ENCODE measurements at regions not wholly inside any gene's neighbourhood (a gene's known extent, or its start where the extent isn't known, plus 50 kb on each side); places are given as distances from the start of the nearest gene placed in this dataset.
A peak's percentile ranks its signal among the peaks of the same experiment; 100 is the strongest.

DNA sequence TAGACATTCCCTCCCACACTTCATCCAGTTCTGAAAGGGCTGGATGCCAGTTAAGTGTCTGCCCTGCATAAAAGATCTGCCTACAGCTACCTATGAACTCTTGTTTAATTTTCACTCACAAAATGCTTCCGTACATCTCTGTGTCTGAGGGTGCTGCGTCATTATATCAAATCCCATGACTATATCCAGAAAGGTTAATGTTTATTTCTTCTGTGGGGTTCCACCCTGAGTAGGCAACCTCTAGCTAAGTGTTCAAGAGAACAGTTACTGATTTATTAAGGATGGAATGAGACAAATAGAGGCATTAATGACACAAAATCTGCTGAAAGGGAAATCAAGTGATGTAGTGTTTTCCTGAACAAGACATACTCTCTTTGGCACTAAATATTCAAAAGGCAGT, 220.2 kb downstream of the MTHFS start:
- DNase-seq (ENCODE audit: extremely low spot score): no peak
- 75% methylated on average over 2 of the region's 2 CpGs for WGBS
- H3K4me3 ChIP-seq (ENCODE audit: low read depth, low read length): no peak overlapping the region
- H3K4me1 ChIP-seq (ENCODE audit: insufficient read depth): no peaks in the 10 kb centered on the region
- H3K36me3 ChIP-seq (ENCODE audit: insufficient read depth): no peaks in the 10 kb centered on the region
- no peak overlapping the region for H3K27ac ChIP-seq (ENCODE audit: low read depth)

DNA sequence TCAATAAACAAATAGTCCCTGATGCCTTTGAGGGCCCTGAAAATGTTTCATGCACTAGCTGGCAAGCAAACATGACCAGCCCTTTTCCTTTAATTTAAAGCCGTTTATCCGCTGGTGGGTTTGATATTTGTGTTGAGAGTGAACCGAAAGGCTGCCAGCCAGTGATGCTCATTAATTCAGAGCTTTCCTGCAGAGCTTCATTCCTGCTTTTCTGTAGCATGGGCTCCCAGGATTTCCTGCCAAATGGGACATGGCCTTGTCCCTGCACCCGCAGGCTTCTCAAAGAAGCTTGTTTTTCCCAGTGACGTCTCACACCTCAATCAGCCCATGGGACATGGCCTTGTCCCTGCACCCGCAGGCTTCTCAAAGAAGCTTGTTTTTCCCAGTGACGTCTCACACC, 219.6 kb downstream of the MTHFS start:
- no peak overlapping the region for H3K27ac ChIP-seq (ENCODE audit: low read depth)
- no peaks in the 10 kb centered on the region for H3K4me1 ChIP-seq (ENCODE audit: insufficient read depth)
- H3K36me3 ChIP-seq (ENCODE audit: insufficient read depth): no peaks in the 10 kb centered on the region
- H3K4me3 ChIP-seq (ENCODE audit: low read depth, low read length): no peak overlapping the region
- no peak for DNase-seq (ENCODE audit: extremely low spot score)
- WGBS: 56% methylated on average over 7 of the region's 7 CpGs

DNA sequence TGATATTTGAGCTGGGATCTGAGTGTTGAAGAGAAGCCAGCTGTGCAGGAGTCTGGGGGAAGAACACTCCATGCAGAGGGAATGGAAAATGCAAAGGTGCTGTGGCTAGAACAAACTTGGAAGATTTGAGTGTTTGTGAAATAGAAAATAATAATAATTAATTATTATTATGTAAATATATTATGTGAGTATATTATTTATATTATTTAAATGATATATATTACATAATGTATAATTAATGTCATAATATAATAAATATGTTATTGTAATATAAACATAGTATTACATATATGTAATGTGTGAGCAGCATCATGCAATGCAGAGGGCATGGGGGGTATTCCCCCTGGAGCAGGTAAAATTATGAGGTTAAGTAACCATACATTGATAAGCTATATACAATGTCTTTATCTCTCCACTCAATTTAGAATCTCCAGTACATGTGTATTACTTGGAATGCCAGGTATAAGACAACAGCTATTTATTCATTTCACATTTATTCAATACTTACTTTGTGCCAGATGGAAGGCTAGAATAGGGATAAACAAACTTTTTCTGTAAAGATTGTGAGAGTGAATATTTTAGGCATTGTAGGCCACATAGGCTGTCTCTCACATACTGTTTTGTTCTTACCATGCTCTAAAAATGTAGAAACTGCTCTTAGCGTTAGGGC, 218.6 kb downstream of the MTHFS start:
- Histone ChIP-seq H3K4me3 (ENCODE audit: low read depth, low read length) (no peak overlapping the region), H3K4me1 (ENCODE audit: insufficient read depth) (no peaks in the 10 kb centered on the region), H3K27ac (ENCODE audit: low read depth) (no peak overlapping the region), H3K36me3 (ENCODE audit: insufficient read depth) (no peaks in the 10 kb centered on the region)
- 87% methylated on average over 1 of the region's 1 CpG for WGBS
- no peak for DNase-seq (ENCODE audit: extremely low spot score)

DNA sequence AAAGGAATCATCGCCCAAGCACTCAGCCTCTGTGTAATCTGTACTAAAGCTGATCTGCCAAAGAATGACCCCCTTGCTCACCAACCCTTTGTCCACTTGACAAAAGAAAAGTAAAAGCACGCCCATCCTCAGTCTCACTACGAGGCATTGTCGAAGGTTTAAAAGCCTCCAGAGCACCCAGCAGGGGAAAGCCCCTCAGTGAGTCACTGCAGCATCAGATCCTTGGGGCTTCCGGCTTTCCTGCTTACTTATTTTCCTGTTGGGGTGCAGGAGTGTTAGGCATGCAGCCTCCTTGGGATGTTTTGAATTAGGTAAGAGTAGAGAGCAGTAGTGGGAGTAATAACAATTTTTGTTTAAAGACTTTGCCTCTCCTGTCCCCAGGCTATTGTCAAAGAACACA, 216.1 kb downstream of the MTHFS start:
- H3K27ac ChIP-seq (ENCODE audit: low read depth): no peak overlapping the region
- H3K4me1 ChIP-seq (ENCODE audit: insufficient read depth): no peaks in the 10 kb centered on the region
- no peaks in the 10 kb centered on the region for H3K36me3 ChIP-seq (ENCODE audit: insufficient read depth)
- no peak overlapping the region for H3K4me3 ChIP-seq (ENCODE audit: low read depth, low read length)
- DNase-seq (ENCODE audit: extremely low spot score): no peak
- 71% methylated on average over 5 of the region's 5 CpGs for WGBS

DNA sequence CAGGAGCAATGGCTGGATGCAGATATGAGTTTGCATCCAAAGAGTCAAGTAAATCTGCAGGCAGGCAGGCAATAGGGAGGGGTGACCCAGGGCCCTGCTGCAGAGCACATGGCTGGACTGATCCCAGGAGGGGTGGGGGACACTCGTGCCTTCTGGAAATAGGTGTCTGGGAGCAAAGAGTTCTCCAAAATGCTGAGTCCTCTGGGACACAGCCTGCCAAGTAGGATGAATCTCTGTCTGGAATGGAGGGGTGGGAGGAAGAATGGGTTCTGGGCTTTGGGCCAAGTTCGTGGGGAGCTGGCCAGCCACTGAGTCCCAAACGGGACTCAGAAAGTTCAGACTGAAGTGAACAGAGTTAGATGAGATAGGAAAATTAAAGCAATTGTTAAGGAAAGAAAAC, 214.5 kb downstream of the MTHFS start:
- no peaks in the 10 kb centered on the region for H3K4me1 ChIP-seq (ENCODE audit: insufficient read depth)
- peak; percentile 26 for DNase-seq (ENCODE audit: extremely low spot score)
- 11% methylated on average over 3 of the region's 3 CpGs for WGBS
- no peaks in the 10 kb centered on the region for H3K36me3 ChIP-seq (ENCODE audit: insufficient read depth)
- H3K4me3 ChIP-seq (ENCODE audit: low read depth, low read length): no peak overlapping the region
- no peak overlapping the region for H3K27ac ChIP-seq (ENCODE audit: low read depth)

DNA sequence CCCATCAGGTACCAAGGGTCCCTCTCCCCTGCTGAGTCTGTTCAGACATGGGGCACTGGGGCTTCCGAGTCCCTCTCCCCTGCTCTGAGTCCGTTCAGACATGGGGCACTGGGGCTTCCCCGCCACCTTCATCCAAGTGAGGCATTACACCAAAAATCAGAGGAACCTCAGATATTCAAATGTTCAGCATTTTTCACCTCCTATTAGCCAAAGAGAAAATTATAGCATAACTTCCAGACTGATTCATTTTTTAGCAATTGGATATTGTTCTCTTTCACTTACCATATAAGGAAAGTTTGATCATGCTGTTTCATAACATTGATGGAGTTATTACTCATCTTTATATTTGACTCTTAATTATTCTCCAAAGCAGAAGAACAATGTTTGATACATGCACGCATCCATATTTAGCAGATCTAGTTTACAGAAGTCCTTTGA, 213.9 kb downstream of the MTHFS start:
- H3K36me3 ChIP-seq (ENCODE audit: insufficient read depth): no peaks in the 10 kb centered on the region
- H3K4me1 ChIP-seq (ENCODE audit: insufficient read depth): no peaks in the 10 kb centered on the region
- no peak overlapping the region for H3K4me3 ChIP-seq (ENCODE audit: low read depth, low read length)
- no peak for DNase-seq (ENCODE audit: extremely low spot score)
- H3K27ac ChIP-seq (ENCODE audit: low read depth): no peak overlapping the region
- 62% methylated on average over 4 of the region's 4 CpGs for WGBS

DNA sequence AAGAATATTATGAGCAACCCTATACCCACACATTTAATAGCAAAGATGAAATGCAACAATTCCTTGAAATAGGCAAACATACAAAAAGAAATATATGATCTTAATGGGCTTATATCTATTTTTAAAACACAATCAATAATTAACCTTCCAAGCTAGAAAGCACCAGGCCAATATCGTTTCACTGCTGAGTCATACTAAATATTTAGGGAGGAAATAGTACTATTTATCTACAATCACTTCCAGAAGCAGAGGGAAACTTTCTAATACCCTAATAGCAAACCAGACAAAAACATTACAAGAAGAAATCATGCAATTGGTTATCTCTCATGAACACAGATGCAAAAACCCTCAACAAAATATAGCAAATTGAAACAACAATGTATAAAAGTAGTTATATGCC, 207.8 kb downstream of the MTHFS start:
- Histone ChIP-seq H3K27ac (ENCODE audit: low read depth) (no peak overlapping the region), H3K4me1 (ENCODE audit: insufficient read depth) (no peaks in the 10 kb centered on the region), H3K36me3 (ENCODE audit: insufficient read depth) (no peaks in the 10 kb centered on the region), H3K4me3 (ENCODE audit: low read depth, low read length) (no peak overlapping the region)
- 45% methylated on average over 1 of the region's 1 CpG for WGBS
- no peak for DNase-seq (ENCODE audit: extremely low spot score)

DNA sequence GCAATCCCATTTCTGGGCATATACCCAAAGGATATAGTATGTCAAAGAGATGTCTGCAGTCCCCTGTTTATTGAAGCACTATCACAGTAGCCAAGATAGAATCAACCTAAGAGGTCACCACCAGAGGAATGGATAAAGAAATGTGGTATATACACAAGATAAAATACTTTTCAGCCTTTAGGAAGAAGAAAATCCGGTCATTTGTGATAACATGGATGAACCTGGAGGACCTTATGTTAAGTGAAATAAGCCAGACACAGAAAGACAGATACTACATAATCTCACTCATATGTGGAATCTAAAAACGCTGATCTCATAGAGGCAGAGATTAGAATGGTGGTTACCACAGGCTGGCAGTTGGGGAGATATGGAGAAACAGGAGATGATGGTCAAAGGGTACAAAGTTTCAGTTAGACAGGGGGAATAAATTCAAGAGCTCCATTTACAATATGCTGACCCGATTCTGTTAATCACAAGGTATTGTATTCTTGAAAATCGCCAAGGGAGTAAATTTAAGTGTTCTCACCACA, 195.8 kb downstream of the MTHFS start:
- Histone ChIP-seq H3K4me3 (ENCODE audit: low read depth, low read length) (no peak overlapping the region), H3K36me3 (ENCODE audit: insufficient read depth) (no peaks in the 10 kb centered on the region), H3K27ac (ENCODE audit: low read depth) (no peak overlapping the region), H3K4me1 (ENCODE audit: insufficient read depth) (no peaks in the 10 kb centered on the region)
- no peak for DNase-seq (ENCODE audit: extremely low spot score)
- 56% methylated on average over 4 of the region's 4 CpGs for WGBS

DNA sequence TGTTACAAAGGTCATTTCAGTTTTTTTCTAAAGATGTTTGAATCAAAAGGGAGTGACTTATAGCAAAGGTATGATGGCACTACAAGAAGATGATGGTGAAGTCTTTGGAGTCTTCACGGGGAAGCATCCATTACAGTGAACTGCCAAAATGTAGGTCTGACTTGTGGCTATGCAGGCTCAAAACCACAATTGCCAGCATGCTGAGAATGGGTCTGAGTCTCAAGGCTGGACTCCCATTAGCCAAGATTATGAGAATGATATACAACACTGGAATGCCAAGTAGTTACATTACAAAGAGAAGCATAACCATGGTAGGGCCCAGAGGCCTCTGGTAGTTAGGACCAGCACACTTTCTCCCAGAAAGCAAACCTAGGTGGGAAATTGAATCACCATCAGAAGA, 194.2 kb downstream of the MTHFS start:
- Histone ChIP-seq H3K36me3 (ENCODE audit: insufficient read depth) (no peaks in the 10 kb centered on the region), H3K4me1 (ENCODE audit: insufficient read depth) (no peaks in the 10 kb centered on the region), H3K27ac (ENCODE audit: low read depth) (no peak overlapping the region), H3K4me3 (ENCODE audit: low read depth, low read length) (no peak overlapping the region)
- DNase-seq (ENCODE audit: extremely low spot score): no peak
- WGBS: 94% methylated on average over 1 of the region's 1 CpG

DNA sequence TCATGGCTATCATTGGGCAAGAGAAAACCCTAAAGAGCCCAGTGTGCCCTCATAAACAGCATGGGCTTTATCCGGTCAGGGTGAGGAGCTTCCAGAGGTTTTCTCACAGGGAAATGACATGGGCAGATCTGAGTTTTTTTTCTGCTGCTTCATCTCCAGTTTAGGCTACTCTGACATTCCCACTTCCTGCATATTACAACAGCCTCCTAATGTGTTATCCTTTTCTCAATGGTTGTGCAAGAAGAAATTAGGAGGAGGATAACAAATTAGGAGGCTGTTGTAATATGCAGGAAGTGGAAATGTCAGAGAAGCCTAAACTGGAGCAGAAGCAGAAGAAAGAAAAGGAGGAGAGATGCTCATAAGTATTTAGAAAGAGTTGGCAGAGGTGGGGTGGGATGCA, 175.6 kb downstream of the MTHFS start:
- no peak for DNase-seq (ENCODE audit: extremely low spot score)
- Histone ChIP-seq H3K4me1 (ENCODE audit: insufficient read depth) (no peaks in the 10 kb centered on the region), H3K27ac (ENCODE audit: low read depth) (no peak overlapping the region), H3K4me3 (ENCODE audit: low read depth, low read length) (no peak overlapping the region), H3K36me3 (ENCODE audit: insufficient read depth) (no peaks in the 10 kb centered on the region)
- WGBS: 75% methylated on average over 1 of the region's 1 CpG

DNA sequence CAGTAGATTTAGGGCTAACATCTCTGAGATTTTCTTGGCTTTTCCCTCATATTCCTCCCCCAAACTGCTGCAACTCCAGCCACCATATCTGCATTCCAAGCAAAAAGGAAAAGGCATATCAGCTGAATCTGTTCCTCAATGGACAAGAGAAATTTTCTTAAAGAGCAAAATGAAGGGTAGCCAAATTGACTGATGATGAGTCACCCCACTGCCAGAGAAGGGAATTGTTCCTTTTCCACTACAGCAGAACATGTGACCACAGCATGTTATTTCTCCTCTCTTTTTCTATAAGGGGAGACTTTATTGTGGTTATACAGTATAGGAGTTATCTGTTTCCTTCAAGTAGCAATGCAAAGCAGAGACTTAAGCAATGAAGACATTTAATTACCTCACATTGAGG, 172.5 kb downstream of the MTHFS start:
- Histone ChIP-seq H3K27ac (ENCODE audit: low read depth) (no peak overlapping the region), H3K4me1 (ENCODE audit: insufficient read depth) (no peaks in the 10 kb centered on the region), H3K4me3 (ENCODE audit: low read depth, low read length) (no peak overlapping the region), H3K36me3 (ENCODE audit: insufficient read depth) (no peaks in the 10 kb centered on the region)
- no peak for DNase-seq (ENCODE audit: extremely low spot score)

DNA sequence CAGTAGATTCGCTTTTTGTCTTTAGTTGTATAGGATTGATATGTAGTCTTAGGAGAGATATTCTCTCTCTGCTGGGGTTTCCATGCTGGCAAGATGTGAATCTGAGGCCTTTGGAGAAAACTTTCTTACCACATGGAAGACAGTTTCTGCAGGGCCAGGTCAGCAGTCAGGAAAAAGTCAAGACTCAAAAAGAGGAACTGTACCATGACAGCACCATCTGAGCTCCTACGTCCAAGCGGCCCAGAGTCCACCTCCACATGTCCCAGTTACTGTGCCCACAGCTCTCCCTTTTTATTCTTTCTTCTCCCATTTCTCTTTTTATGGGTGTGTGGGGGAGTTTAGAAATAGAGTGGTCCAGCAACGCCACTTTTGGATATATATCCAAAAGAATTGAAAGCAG, 172.0 kb downstream of the MTHFS start:
- H3K4me1 ChIP-seq (ENCODE audit: insufficient read depth): no peaks in the 10 kb centered on the region
- no peak overlapping the region for H3K27ac ChIP-seq (ENCODE audit: low read depth)
- 88% methylated on average over 4 of the region's 4 CpGs for WGBS
- no peak for DNase-seq (ENCODE audit: extremely low spot score)
- H3K36me3 ChIP-seq (ENCODE audit: insufficient read depth): no peaks in the 10 kb centered on the region
- no peak overlapping the region for H3K4me3 ChIP-seq (ENCODE audit: low read depth, low read length)

DNA sequence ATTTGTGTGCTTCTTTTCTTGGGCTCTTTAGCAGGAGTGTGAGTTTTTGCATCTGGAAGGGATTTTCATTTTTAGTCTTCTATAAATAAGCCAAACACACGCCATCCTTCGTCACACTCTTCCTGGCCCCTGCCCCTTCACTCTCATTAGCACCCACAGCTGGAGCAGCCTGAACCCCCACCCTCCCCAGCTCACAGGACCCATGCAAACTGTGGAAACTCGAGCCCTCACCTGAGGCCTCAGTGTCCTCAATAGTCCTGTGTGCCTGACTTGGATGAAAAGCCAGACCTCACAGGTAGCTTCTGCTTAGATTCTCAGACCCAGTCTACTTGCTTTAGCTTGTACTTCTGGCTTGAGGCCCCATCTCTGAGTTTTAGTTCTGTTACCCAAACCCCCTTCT, 167.9 kb downstream of the MTHFS start:
- no peaks in the 10 kb centered on the region for H3K36me3 ChIP-seq (ENCODE audit: insufficient read depth)
- no peak for DNase-seq (ENCODE audit: extremely low spot score)
- no peak overlapping the region for H3K4me3 ChIP-seq (ENCODE audit: low read depth, low read length)
- H3K27ac ChIP-seq (ENCODE audit: low read depth): no peak overlapping the region
- H3K4me1 ChIP-seq (ENCODE audit: insufficient read depth): no peaks in the 10 kb centered on the region
- 40% methylated on average over 3 of the region's 3 CpGs for WGBS

DNA sequence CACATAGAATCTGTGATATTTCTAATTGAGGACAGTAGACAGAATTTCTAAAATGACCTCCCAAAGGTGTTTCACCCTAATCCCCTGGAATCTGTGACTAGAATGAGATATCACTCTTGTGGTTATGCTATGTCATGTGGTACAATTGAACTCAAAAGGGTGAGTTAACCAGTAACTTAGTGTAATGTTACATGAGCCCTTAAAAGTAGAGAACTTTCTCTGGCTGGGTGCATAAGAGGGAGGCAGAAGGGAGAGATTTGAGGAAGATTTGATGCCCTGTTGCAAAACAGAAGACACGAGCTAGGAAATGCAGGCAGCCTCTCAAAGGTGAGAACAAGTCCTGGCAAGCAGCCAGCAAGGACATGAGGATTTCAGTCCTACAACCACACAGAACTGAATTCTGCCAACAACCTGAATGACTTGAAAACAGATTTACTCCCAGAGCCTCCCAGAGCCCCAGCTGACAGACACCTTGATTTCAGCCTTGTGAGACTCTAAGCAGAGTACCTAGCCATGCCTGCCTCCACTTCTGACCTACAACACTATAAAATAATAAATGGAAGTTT, 160.3 kb downstream of the MTHFS start:
- no peaks in the 10 kb centered on the region for H3K36me3 ChIP-seq (ENCODE audit: insufficient read depth)
- H3K27ac ChIP-seq (ENCODE audit: low read depth): no peak overlapping the region
- WGBS: 44% methylated on average over 1 of the region's 1 CpG
- H3K4me1 ChIP-seq (ENCODE audit: insufficient read depth): no peaks in the 10 kb centered on the region
- no peak overlapping the region for H3K4me3 ChIP-seq (ENCODE audit: low read depth, low read length)
- no peak for DNase-seq (ENCODE audit: extremely low spot score)

All from urinary bladder (tissue), 3 donors.